Hepatocyte (in vitro differentiated cells): ENCODE measurements at regions not wholly inside any gene's neighbourhood (a gene's known extent, or its start where the extent isn't known, plus 50 kb on each side); places are given as distances from the start of the nearest gene placed in this dataset.

Experiments
- DNase-seq: peaks from one replicate; pipeline ENCODE4 v3.0.0-alpha.2; 2016; ENCODE audit warnings: low spot score
- H2AFZ ChIP-seq: fragments of 200-600 bp; sonication (generic); 2 replicates; pipeline ENCODE4 v1.6.0; 2016; ENCODE audit warnings: antibody characterized with exemption, mild to moderate bottlenecking
- H3K27ac ChIP-seq: fragments of 200-600 bp; sonication (generic); 2 replicates; pipeline ENCODE4 v1.5.1; 2016; ENCODE audit warnings: mild to moderate bottlenecking
- H3K27me3 ChIP-seq: fragments of 200-600 bp; sonication (generic); 2 replicates; pipeline ENCODE4 v1.6.1; 2016
- H3K36me3 ChIP-seq: fragments of 200-600 bp; sonication (generic); replicated peaks from 2 replicates; pipeline ENCODE4 v1.5.1; 2016; ENCODE audit warnings: low read depth; ENCODE audit not compliant: insufficient read depth
- H3K4me1 ChIP-seq: fragments of 200-600 bp; sonication (generic); 2 replicates; pipeline ENCODE4 v1.5.1; 2016; ENCODE audit warnings: mild to moderate bottlenecking, moderate library complexity; ENCODE audit not compliant: insufficient read depth
- H3K4me2 ChIP-seq: fragments of 200-600 bp; sonication (generic); 2 replicates; pipeline ENCODE4 v1.6.0; 2016
- H3K4me3 ChIP-seq: fragments of 200-600 bp; sonication (generic); 2 replicates; pipeline ENCODE4 v1.5.1; 2016; ENCODE audit warnings: mild to moderate bottlenecking
- H3K79me2 ChIP-seq: fragments of 200-600 bp; sonication (generic); 2 replicates; pipeline ENCODE4 v1.6.0; 2017; ENCODE audit warnings: mild to moderate bottlenecking
- H3K9me2 ChIP-seq: fragments of 200-600 bp; sonication (generic); replicated peaks from 2 replicates; pipeline ENCODE4 v1.6.0; 2017; ENCODE audit warnings: mild to moderate bottlenecking; ENCODE audit not compliant: insufficient read depth
- H3K9me3 ChIP-seq: fragments of 200-600 bp; sonication (generic); 2 replicates; pipeline ENCODE4 v1.5.1; 2016; ENCODE audit warnings: low read depth, mild to moderate bottlenecking
- H4K20me1 ChIP-seq: fragments of 200-600 bp; sonication (generic); 2 replicates; pipeline ENCODE4 v1.6.0; 2016; ENCODE audit warnings: mild to moderate bottlenecking; ENCODE audit not compliant: insufficient read depth, poor library complexity, severe bottlenecking
- EZH2 ChIP-seq: fragments of 200-600 bp; sonication (generic); IDR thresholded peaks from 2 replicates; pipeline ENCODE4 v1.6.1; 2016; ENCODE audit warnings: antibody characterized with exemption, mild to moderate bottlenecking, borderline replicate concordance
- EZH2phosphoT487 ChIP-seq: fragments of 200-600 bp; sonication (generic); IDR thresholded peaks from one replicate; pipeline ENCODE4 v1.6.1; 2018; ENCODE audit warnings: antibody characterized with exemption, mild to moderate bottlenecking, low read depth, moderate library complexity; ENCODE audit not compliant: unreplicated experiment, severe bottlenecking
- WGBS: methylation state at CpG from one replicate; pipeline ENCODE4 v1.1.6; 2016; ENCODE audit warnings: low lambda C conversion rate; ENCODE audit errors: missing lambda C conversion rate; 5-methylcytosine and 5-hydroxymethylcytosine counted together
- TF ChIP-seq, protein P1 (sequence below): fragments of 200-600 bp; sonication (generic); IDR thresholded peaks from 2 replicates; pipeline ENCODE4 v1.5.1; 2016; ENCODE audit warnings: antibody characterized with exemption, mild to moderate bottlenecking; ENCODE audit not compliant: poor library complexity

DNA sequence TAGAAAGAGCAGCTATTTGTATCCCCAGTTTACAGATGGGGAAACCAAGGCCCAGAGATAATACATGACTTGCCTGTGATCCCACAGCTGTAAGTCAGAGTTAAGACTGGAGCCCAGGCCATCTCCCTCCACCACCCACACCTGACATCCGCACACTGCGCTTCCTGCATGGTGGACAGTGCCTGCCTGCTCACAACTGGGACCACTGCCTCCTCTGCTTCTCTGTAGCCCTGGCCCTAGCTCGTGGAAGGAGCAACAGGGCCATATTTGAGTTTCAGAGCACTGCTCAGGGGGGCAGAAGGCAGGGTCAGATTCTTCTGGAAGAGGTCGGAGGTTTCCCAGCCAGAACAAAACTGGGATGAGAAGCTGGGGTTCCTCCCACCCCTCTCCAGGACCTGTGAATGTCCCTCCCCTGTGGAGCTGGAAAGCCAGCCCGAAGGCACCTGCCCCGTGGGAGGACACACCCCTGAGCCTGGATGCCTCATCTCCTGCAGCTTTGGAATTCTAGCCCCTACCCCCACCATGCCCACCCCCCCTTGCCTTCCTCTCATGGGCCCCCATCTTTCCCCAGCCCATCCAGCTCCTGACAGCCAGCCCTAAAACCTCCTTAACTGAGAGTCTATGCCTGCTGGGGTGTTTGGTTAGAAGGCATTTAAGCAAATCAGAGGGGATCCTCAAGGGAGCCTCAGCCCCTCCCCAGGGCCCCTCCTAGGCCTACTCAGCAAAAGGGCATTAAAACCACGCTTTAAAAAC is 100.1 kb downstream of the TPRA1 start:
- no peak for DNase-seq
- no peak overlapping the region for H3K27ac ChIP-seq
- H3K27me3 ChIP-seq = no peaks in the 10 kb centered on the region
- H4K20me1 ChIP-seq = no peaks in the 10 kb centered on the region
- no peaks in the 10 kb centered on the region for H3K9me3 ChIP-seq
- no peak overlapping the region for H2AFZ ChIP-seq
- WGBS = 83% methylated on average over 6 of the region's 7 CpGs
- H3K9me2 ChIP-seq = no peaks in the 10 kb centered on the region
- H3K4me3 ChIP-seq = no peak overlapping the region
- no peaks in the 10 kb centered on the region for H3K36me3 ChIP-seq
- H3K79me2 ChIP-seq = no peaks in the 10 kb centered on the region
- no peaks in the 10 kb centered on the region for H3K4me1 ChIP-seq
- TF ChIP-seq EZH2phosphoT487 (no peak), EZH2 (no peak)
- TF ChIP-seq, protein P1, sequence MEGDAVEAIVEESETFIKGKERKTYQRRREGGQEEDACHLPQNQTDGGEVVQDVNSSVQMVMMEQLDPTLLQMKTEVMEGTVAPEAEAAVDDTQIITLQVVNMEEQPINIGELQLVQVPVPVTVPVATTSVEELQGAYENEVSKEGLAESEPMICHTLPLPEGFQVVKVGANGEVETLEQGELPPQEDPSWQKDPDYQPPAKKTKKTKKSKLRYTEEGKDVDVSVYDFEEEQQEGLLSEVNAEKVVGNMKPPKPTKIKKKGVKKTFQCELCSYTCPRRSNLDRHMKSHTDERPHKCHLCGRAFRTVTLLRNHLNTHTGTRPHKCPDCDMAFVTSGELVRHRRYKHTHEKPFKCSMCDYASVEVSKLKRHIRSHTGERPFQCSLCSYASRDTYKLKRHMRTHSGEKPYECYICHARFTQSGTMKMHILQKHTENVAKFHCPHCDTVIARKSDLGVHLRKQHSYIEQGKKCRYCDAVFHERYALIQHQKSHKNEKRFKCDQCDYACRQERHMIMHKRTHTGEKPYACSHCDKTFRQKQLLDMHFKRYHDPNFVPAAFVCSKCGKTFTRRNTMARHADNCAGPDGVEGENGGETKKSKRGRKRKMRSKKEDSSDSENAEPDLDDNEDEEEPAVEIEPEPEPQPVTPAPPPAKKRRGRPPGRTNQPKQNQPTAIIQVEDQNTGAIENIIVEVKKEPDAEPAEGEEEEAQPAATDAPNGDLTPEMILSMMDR = no peak
- H3K4me2 ChIP-seq = no peak overlapping the region

DNA sequence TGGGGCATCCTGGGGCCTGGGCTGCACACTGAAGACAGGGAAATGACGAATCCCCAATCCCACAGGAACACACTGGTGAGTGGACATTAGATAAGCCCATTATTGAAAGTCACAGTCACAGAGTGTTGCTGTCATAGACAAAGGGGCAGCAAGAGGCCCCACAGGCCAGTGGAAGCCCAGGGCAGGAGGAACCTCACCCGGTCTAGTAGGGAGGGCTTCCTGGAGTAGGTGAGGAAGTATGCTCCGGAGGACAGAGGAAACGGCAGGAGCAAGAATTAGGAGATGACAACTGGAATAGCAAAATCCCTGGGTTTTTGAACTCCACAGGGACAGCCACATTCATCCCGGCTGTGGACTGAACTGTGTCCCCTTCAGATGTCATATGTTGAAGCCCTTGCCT is 101.2 kb downstream of the TPRA1 start:
- H3K27me3 ChIP-seq = no peaks in the 10 kb centered on the region
- TF ChIP-seq EZH2 = no peak
- no peak for TF ChIP-seq EZH2phosphoT487
- TF ChIP-seq, protein P1 = no peak
- H3K27ac ChIP-seq = no peak overlapping the region
- no peaks in the 10 kb centered on the region for H3K4me1 ChIP-seq
- 93% methylated on average over 5 of the region's 5 CpGs for WGBS
- H4K20me1 ChIP-seq = no peaks in the 10 kb centered on the region
- H3K9me3 ChIP-seq = no peaks in the 10 kb centered on the region
- no peak overlapping the region for H2AFZ ChIP-seq
- no peak overlapping the region for H3K4me2 ChIP-seq
- DNase-seq = no peak
- H3K79me2 ChIP-seq = no peaks in the 10 kb centered on the region
- no peak overlapping the region for H3K4me3 ChIP-seq
- H3K36me3 ChIP-seq = no peaks in the 10 kb centered on the region
- H3K9me2 ChIP-seq = no peaks in the 10 kb centered on the region

DNA sequence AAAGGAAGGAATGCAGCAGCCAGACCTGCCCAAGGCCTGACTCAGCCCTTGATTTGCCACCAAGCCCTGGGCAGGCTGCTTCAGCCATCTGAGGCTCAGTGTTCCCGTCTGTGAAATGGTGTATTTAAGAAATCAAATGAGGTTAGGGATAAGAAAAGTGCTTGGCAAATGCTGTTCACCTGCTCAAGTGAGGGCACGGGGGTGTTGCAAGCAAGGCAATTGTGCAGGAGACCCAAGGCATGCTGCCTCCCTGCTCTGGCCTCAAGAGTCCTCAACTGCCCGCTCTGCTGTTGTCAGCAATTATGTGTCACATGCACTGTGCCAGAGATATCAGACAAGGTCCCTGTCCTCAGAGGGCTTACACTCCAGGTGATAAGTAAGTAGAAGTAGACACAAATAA is 101.8 kb downstream of the TPRA1 start:
- Histone ChIP-seq H3K9me3 (no peaks in the 10 kb centered on the region), H3K4me1 (no peaks in the 10 kb centered on the region), H3K4me3 (no peak overlapping the region), H3K27me3 (no peaks in the 10 kb centered on the region), H3K36me3 (no peaks in the 10 kb centered on the region), H2AFZ (no peak overlapping the region), H3K9me2 (no peaks in the 10 kb centered on the region), H3K79me2 (no peaks in the 10 kb centered on the region), H3K4me2 (no peak overlapping the region), H3K27ac (no peak overlapping the region), H4K20me1 (no peaks in the 10 kb centered on the region)
- DNase-seq = no peak
- WGBS = 90% methylated on average over 3 of the region's 3 CpGs
- TF ChIP-seq EZH2phosphoT487 (no peak), EZH2 (no peak)
- TF ChIP-seq, protein P1 = no peak
